ENCODE measurements at regions not wholly inside any gene's neighbourhood (a gene's known extent, or its start where the extent isn't known, plus 50 kb on each side); places are given as distances from the start of the nearest gene placed in this dataset.

DNA sequence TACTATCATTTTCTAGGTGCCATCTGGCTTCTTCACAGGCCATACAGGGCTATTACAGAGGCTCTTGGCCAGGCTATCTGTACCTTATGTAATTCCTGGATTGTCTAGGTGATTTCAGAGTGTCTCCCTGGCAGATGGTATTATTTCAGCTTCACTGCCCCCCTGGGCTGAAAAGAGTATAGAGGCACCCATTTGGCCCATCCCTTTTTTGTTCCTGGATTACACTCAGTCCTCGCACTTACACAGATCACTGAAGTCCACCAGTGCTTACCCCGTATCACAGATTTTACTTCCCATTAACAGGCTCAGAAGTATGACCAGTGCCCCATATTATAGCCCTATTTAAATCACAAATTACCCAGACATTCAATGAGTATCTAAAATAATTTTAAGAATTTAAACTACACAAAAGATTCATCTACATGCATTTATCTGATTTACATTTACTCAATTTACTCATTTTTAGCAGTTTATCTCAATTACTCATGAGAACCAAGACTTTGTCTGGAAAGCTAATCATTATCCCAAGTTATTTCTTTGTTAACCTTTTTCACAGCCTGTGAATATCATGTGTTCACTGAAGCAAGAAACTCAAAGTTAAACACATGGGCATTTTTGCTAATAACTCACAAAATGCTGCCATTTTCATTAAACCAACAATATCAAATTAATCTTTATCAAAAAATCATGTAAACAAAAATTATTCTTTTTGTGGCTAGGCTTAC lies 121.0 kb downstream of the PCDH20 start:
- DNase-seq (ENCODE audit: low spot score): no peak
- H3K9me3 ChIP-seq (ENCODE audit: low read depth): no peaks in the 10 kb centered on the region
- no peak overlapping the region for H3K4me2 ChIP-seq
- no peak overlapping the region for H3K27ac ChIP-seq
- no peaks in the 10 kb centered on the region for H3K36me3 ChIP-seq (replicated peaks; ENCODE audit: insufficient read depth, low read depth)
- no peak overlapping the region for H3K4me3 ChIP-seq
- H3K9me2 ChIP-seq (replicated peaks; ENCODE audit: insufficient read depth): no peaks in the 10 kb centered on the region
- H2AFZ ChIP-seq: no peak overlapping the region
- H3K27me3 ChIP-seq: no peaks in the 10 kb centered on the region
- 95% methylated on average over 2 of the region's 2 CpGs for WGBS (ENCODE audit: low lambda C conversion rate, missing lambda C conversion rate)
- H4K20me1 ChIP-seq (ENCODE audit: insufficient read depth, poor library complexity, severe bottlenecking): no peaks in the 10 kb centered on the region
- TF ChIP-seq EZH2 (IDR thresholded peaks at IDR 0.05; ENCODE audit: borderline replicate concordance) (no peak), EZH2phosphoT487 (IDR thresholded peaks at IDR 0.05; ENCODE audit: low read depth, severe bottlenecking, unreplicated experiment) (no peak), CTCF (IDR thresholded peaks at IDR 0.05; ENCODE audit: poor library complexity) (no peak)
- H3K79me2 ChIP-seq: no peaks in the 10 kb centered on the region
- no peaks in the 10 kb centered on the region for H3K4me1 ChIP-seq (ENCODE audit: insufficient read depth)

- peak; percentile 42 for TF ChIP-seq CTCF (IDR thresholded peaks at IDR 0.05; ENCODE audit: poor library complexity)
- no peak for TF ChIP-seq EZH2phosphoT487 (IDR thresholded peaks at IDR 0.05; ENCODE audit: low read depth, severe bottlenecking, unreplicated experiment)
- TF ChIP-seq EZH2 (IDR thresholded peaks at IDR 0.05; ENCODE audit: borderline replicate concordance): no peak
- H3K79me2 ChIP-seq: no peaks in the 10 kb centered on the region
- no peak overlapping the region for H2AFZ ChIP-seq
- no peaks in the 10 kb centered on the region for H3K27me3 ChIP-seq
- H4K20me1 ChIP-seq (ENCODE audit: insufficient read depth, poor library complexity, severe bottlenecking): no peaks in the 10 kb centered on the region
- H3K4me3 ChIP-seq: no peak overlapping the region
- WGBS (ENCODE audit: low lambda C conversion rate, missing lambda C conversion rate): 72% methylated on average over 4 of the region's 4 CpGs
- H3K4me1 ChIP-seq (ENCODE audit: insufficient read depth): no peaks in the 10 kb centered on the region
- H3K27ac ChIP-seq: no peak overlapping the region
- no peak overlapping the region for H3K4me2 ChIP-seq
- no peaks in the 10 kb centered on the region for H3K36me3 ChIP-seq (replicated peaks; ENCODE audit: insufficient read depth, low read depth)
- no peaks in the 10 kb centered on the region for H3K9me3 ChIP-seq (ENCODE audit: low read depth)
- H3K9me2 ChIP-seq (replicated peaks; ENCODE audit: insufficient read depth): no peaks in the 10 kb centered on the region
- DNase-seq (ENCODE audit: low spot score): peak; percentile 30
Measured at GRCh38 chr13:61286148-61286745, 129.4 kb downstream of the PCDH20 start.

- no peak overlapping the region for H3K4me3 ChIP-seq
- H4K20me1 ChIP-seq (ENCODE audit: insufficient read depth, poor library complexity, severe bottlenecking): no peaks in the 10 kb centered on the region
- TF ChIP-seq EZH2phosphoT487 (IDR thresholded peaks at IDR 0.05; ENCODE audit: low read depth, severe bottlenecking, unreplicated experiment): no peak
- TF ChIP-seq EZH2 (IDR thresholded peaks at IDR 0.05; ENCODE audit: borderline replicate concordance): no peak
- no peak for TF ChIP-seq CTCF (IDR thresholded peaks at IDR 0.05; ENCODE audit: poor library complexity)
- no peak overlapping the region for H3K27ac ChIP-seq
- WGBS (ENCODE audit: low lambda C conversion rate, missing lambda C conversion rate): 75% methylated on average over 5 of the region's 5 CpGs
- no peaks in the 10 kb centered on the region for H3K27me3 ChIP-seq
- H2AFZ ChIP-seq: no peak overlapping the region
- no peaks in the 10 kb centered on the region for H3K9me3 ChIP-seq (ENCODE audit: low read depth)
- DNase-seq (ENCODE audit: low spot score): no peak
- no peak overlapping the region for H3K4me2 ChIP-seq
- H3K79me2 ChIP-seq: no peaks in the 10 kb centered on the region
- no peaks in the 10 kb centered on the region for H3K4me1 ChIP-seq (ENCODE audit: insufficient read depth)
- H3K36me3 ChIP-seq (replicated peaks; ENCODE audit: insufficient read depth, low read depth): no peaks in the 10 kb centered on the region
- no peaks in the 10 kb centered on the region for H3K9me2 ChIP-seq (replicated peaks; ENCODE audit: insufficient read depth)
Measured at GRCh38 chr13:61277586-61278276, 137.9 kb downstream of the PCDH20 start.

All from hepatocyte (in vitro differentiated cells).